Nephron progenitor cell (in vitro differentiated cells): ENCODE measurements at regions not wholly inside any gene's neighbourhood (a gene's known extent, or its start where the extent isn't known, plus 50 kb on each side); places are given as distances from the start of the nearest gene placed in this dataset.

Experiments
- DNase-seq: peaks from one replicate; pipeline ENCODE4 v3.0.0; 2021
- H3K27ac Mint-ChIP-seq: 2 replicates; pipeline ENCODE4 v1.8.0; 2021; ENCODE audit warnings: mild to moderate bottlenecking, moderate library complexity, mixed read lengths
- H3K27me3 Mint-ChIP-seq: 2 replicates; pipeline ENCODE4 v1.8.0; 2021; ENCODE audit warnings: mild to moderate bottlenecking, low read depth, mixed read lengths; ENCODE audit not compliant: poor library complexity
- H3K36me3 Mint-ChIP-seq: 2 replicates; pipeline ENCODE4 v1.8.0; 2021; ENCODE audit warnings: low read depth, mixed read lengths
- H3K4me1 Mint-ChIP-seq: 2 replicates; pipeline ENCODE4 v1.8.0; 2021; ENCODE audit warnings: mixed read lengths
- H3K4me3 Mint-ChIP-seq: 2 replicates; pipeline ENCODE4 v1.8.0; 2021; ENCODE audit warnings: mild to moderate bottlenecking, moderate library complexity, mixed read lengths
- H3K9me3 Mint-ChIP-seq: 2 replicates; pipeline ENCODE4 v1.8.0; 2021; ENCODE audit warnings: mild to moderate bottlenecking, moderate library complexity, mixed read lengths
- TF ChIP-seq, protein P1 (sequence below): fragments of 200-600 bp; sonication (generic); IDR thresholded peaks from 2 replicates; pipeline ENCODE4 v1.5.0; 2021; ENCODE audit warnings: antibody characterized with exemption

DNA sequence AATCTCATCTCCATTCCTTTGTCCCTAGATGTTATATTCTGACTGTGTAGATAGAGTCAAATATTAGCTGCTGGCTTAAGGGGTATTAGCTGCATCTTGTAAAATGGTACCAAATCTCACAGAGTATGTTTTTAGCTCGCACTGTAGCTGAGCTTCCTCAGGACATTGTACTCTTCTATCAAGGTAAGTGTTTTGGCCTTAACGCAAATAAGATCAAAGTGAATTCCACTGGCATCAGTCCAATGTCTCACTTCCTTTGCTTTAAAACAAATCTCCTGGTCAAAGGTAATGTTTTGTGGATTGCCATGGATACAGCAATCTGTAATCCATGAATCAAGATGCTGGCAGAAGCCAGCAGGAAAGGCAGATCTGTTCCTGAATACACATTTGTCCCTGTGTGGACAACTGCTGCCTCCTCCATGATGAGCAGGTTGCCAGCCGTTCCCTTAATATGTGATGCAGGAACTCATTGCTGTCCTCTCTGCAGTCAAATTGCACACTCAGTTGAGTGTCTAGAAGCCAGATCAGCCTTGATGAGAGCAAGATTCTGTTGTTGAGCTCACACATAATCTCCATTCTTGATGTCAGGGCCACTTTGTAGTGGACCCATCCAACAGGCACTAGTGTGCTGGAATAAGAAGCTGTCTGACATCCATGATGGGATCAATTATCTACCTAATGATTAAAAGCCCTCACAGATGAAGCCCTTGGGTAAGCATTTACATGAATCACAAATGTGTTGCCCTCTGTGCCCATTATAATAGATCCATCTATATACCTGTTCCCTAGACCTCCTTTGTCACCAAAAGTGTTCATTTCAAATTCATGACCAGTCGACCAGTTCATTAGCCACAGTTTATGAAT, 96.6 kb upstream of the AGTR1 start:
- peaks cover 18% of the 10 kb centered on the region for H3K4me1 Mint-ChIP-seq
- DNase-seq, result no peak
- no peaks in the 10 kb centered on the region for H3K9me3 Mint-ChIP-seq
- no peaks in the 10 kb centered on the region for H3K36me3 Mint-ChIP-seq
- H3K4me3 Mint-ChIP-seq, result no peak overlapping the region
- peaks cover 3% of the 10 kb centered on the region for H3K27me3 Mint-ChIP-seq
- TF ChIP-seq, protein P1, sequence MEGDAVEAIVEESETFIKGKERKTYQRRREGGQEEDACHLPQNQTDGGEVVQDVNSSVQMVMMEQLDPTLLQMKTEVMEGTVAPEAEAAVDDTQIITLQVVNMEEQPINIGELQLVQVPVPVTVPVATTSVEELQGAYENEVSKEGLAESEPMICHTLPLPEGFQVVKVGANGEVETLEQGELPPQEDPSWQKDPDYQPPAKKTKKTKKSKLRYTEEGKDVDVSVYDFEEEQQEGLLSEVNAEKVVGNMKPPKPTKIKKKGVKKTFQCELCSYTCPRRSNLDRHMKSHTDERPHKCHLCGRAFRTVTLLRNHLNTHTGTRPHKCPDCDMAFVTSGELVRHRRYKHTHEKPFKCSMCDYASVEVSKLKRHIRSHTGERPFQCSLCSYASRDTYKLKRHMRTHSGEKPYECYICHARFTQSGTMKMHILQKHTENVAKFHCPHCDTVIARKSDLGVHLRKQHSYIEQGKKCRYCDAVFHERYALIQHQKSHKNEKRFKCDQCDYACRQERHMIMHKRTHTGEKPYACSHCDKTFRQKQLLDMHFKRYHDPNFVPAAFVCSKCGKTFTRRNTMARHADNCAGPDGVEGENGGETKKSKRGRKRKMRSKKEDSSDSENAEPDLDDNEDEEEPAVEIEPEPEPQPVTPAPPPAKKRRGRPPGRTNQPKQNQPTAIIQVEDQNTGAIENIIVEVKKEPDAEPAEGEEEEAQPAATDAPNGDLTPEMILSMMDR, result no peak
- H3K27ac Mint-ChIP-seq, result no peak overlapping the region

DNA sequence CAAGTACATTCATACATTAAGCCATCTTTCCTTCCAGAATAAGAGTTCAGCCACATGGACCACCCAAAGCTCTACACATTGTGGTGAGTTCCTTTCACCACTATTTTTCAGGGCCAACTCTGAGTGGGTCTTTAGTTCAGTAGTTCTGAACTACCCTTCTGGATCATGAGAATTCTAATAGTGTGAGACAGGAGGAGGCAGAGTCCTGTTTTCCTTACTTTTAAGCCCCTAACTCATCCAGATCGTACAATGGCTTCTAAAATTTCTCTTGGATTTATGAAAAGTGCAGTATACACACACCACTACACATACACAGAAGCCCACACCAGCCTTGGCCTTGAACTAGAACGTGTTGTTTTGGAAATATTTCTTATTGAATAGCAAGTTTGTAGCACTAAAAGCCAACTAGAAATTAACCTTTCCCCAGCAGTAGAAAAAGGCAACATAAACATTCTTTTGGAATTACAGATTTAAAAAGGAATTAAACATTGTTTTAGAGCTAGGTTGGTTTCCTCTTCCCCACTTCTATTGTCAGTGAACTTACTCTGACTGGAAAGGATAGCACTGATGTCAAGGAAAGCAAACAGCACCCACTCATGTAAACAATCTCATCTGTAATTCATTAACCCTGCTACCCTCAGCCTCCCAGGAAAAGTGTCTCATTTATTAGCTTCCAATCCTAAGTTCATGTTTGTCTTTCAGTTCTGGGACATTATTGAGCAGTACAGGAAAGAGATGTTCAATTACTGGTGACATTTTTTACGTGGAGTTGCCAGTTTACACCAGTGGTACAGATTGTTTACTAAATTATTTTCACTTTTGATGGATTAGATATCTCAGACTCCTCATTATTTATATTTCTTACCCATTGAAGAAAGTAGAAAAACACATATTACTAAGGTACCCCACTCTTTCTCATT, 95.7 kb upstream of the AGTR1 start:
- Mint-ChIP-seq H3K27me3 (peaks cover 3% of the 10 kb centered on the region), H3K36me3 (no peaks in the 10 kb centered on the region), H3K9me3 (no peaks in the 10 kb centered on the region), H3K4me1 (peaks cover 18% of the 10 kb centered on the region), H3K27ac (no peak overlapping the region), H3K4me3 (no peak overlapping the region)
- TF ChIP-seq, protein P1, result no peak
- no peak for DNase-seq

DNA sequence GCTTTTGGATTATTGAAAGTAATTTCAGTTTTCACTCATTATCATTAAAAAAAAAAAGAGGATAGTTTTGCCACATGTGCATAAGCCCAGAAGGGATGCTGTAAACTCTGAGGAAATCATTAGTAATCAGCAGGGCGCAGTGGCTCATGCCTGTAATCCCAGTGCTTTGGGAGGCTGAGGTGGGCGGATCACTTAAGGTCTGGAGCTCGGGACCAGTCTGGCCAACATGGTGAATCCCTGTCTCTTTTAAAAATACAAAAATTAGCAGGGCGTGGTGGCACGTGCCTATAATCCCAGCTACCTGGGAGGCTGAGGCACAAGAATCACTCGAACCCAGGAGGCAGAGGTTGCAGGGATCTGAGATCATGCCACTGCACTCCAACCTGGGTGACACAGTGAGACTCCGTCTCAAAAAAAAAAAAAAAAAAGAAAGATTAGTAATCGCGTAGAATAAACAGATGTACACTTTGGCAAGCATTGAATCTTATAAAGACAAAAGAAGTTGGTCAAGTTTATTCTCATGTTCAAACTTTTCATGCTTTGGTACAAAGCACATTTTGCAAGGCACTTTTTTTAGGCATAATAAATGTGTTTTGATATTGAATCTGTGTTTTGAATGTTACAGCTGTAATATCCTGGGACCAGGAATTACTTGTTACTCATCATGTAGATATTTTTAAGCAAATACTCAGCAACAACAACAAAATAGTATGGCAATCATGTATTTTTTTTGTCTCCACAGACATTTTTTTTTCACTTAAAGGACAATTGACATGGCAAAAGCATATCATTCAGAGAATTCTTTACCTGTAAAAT, 93.2 kb upstream of the AGTR1 start:
- no peak for DNase-seq
- H3K36me3 Mint-ChIP-seq, result no peaks in the 10 kb centered on the region
- peaks cover under 1% of the 10 kb centered on the region for H3K27me3 Mint-ChIP-seq
- no peak overlapping the region for H3K4me3 Mint-ChIP-seq
- H3K4me1 Mint-ChIP-seq, result peaks cover 18% of the 10 kb centered on the region
- TF ChIP-seq, protein P1, result no peak
- no peaks in the 10 kb centered on the region for H3K9me3 Mint-ChIP-seq
- no peak overlapping the region for H3K27ac Mint-ChIP-seq

DNA sequence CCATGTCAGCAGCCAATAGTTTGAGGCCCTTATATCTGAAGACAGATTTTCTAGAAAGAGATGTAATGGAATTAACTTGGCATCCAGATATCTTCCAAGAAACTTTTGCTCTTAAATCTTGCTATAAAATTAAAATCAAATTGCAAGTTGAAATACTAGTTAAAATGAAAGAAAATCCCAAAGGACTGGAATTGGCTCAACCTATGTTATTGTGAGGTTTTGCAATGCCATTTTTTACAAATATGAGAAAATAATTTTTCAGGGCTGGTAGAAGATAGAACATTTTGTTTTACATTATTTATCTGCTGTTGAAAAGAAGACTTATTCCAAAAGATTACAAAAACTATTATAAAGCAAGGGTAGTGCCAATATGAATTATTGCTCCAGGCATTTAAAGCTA, 92.2 kb upstream of the AGTR1 start:
- Mint-ChIP-seq H3K27ac (no peak overlapping the region), H3K4me1 (peaks cover 18% of the 10 kb centered on the region), H3K36me3 (no peaks in the 10 kb centered on the region), H3K9me3 (no peaks in the 10 kb centered on the region), H3K4me3 (no peak overlapping the region), H3K27me3 (no peaks in the 10 kb centered on the region)
- no peak for DNase-seq
- TF ChIP-seq, protein P1, result no peak

DNA sequence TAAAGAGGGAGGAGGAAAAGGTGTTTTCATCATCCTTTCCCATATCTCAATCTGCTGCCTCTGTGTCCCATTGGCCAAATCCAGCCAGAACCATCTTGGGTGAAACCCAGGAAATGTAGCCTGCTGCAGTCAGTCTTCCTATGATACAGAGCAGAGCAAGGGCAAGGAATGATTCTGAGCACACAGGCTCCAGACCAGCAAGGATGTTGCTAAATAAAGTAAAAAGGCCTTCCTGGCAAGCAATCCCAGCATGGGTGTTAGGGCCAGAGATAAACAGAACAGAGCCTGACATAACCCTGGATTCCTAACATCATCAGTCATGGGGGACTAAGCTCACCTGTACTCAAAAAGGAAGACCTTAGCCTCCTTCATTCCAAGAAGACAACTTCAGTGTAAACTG, 90.7 kb upstream of the AGTR1 start:
- no peaks in the 10 kb centered on the region for H3K9me3 Mint-ChIP-seq
- H3K4me3 Mint-ChIP-seq, result no peak overlapping the region
- no peak overlapping the region for H3K27ac Mint-ChIP-seq
- no peaks in the 10 kb centered on the region for H3K36me3 Mint-ChIP-seq
- peaks cover 7% of the 10 kb centered on the region for H3K4me1 Mint-ChIP-seq
- no peaks in the 10 kb centered on the region for H3K27me3 Mint-ChIP-seq
- TF ChIP-seq, protein P1, result no peak
- no peak for DNase-seq
